Activated CD8-positive, alpha-beta memory T cell treated with anti-CD3 and anti-CD28 coated beads for 4 hours (primary cell): ENCODE measurements at regions not wholly inside any gene's neighbourhood (a gene's known extent, or its start where the extent isn't known, plus 50 kb on each side); places are given as distances from the start of the nearest gene placed in this dataset.
"Not testable (repeated sequence)": the region's sequence is repeated elsewhere in the genome, so short reads cannot be mapped to it uniquely, and the experiment has no call there.

Source experiments
- DNase-seq, 2 donors: peaks; one replicate each; pipeline ENCODE4 v3.0.0-alpha.2; 2020; ENCODE audit warnings: low read depth in 2 of 2

GRCh38 chr1:14345946-14346550, 252.4 kb upstream of the KAZN start:
- no peak for DNase-seq

- no peak for DNase-seq
Observed at GRCh38 chr1:14347186-14347585, 251.3 kb upstream of the KAZN start.

GRCh38 chr1:14347776-14348175, 250.7 kb upstream of the KAZN start:
- DNase-seq, result no peak

GRCh38 chr1:14350197-14350596, 248.3 kb upstream of the KAZN start:
- DNase-seq, result no peak

GRCh38 chr1:14352897-14353296, 245.6 kb upstream of the KAZN start:
- DNase-seq, result no peak

GRCh38 chr1:14361005-14361404, 237.5 kb upstream of the KAZN start:
- not testable (repeated sequence) for DNase-seq

- DNase-seq, result no peak
Observed at GRCh38 chr1:14362331-14362730, 236.2 kb upstream of the KAZN start.

GRCh38 chr1:14363036-14363590, 235.4 kb upstream of the KAZN start:
- no peak for DNase-seq

GRCh38 chr1:14363707-14364413, 234.6 kb upstream of the KAZN start:
- DNase-seq, result no peak

- no peak for DNase-seq
Observed at GRCh38 chr1:14365301-14365988, 233.0 kb upstream of the KAZN start.

GRCh38 chr1:14366091-14367018, 232.1 kb upstream of the KAZN start:
- DNase-seq, result no peak

- DNase-seq, result no peak
Observed at GRCh38 chr1:14367451-14367850, 231.0 kb upstream of the KAZN start.

- DNase-seq, result no peak
Observed at GRCh38 chr1:14369526-14370213, 228.8 kb upstream of the KAZN start.

- no peak for DNase-seq
Observed at GRCh38 chr1:14371771-14372497, 226.6 kb upstream of the KAZN start.

GRCh38 chr1:14372526-14372925, 226.0 kb upstream of the KAZN start:
- DNase-seq, result no peak

- DNase-seq, result no peak
Observed at GRCh38 chr1:14373081-14373758, 225.3 kb upstream of the KAZN start.

- DNase-seq, result no peak
Observed at GRCh38 chr1:14375226-14375625, 223.3 kb upstream of the KAZN start.

GRCh38 chr1:14377386-14377785, 221.1 kb upstream of the KAZN start:
- no peak for DNase-seq

- no peak for DNase-seq
Observed at GRCh38 chr1:14380408-14380807, 218.1 kb upstream of the KAZN start.

- DNase-seq, result no peak
Observed at GRCh38 chr1:14390816-14391215, 207.7 kb upstream of the KAZN start.
